ENCODE measurements at regions not wholly inside any gene's neighbourhood (a gene's known extent, or its start where the extent isn't known, plus 50 kb on each side); places are given as distances from the start of the nearest gene placed in this dataset.

- no peak overlapping the region for H2AFZ ChIP-seq (ENCODE audit: low read length)
- H3K9me2 ChIP-seq (replicated peaks; ENCODE audit: insufficient read depth, low read length), result no peaks in the 10 kb centered on the region
- no peak for TF ChIP-seq CTCF (IDR thresholded peaks at IDR 0.05; ENCODE audit: low read length)
- TF ChIP-seq EZH2 (optimal IDR thresholded peaks at IDR 0.05; ENCODE audit: low read depth, low read length), result no peak
- no peak for TF ChIP-seq EZH2phosphoT487 (IDR thresholded peaks at IDR 0.05; ENCODE audit: low read length)
- no peak overlapping the region for H3K4me2 ChIP-seq (ENCODE audit: low read depth, low read length)
- no peak overlapping the region for H3K27ac ChIP-seq (ENCODE audit: low read length)
- DNase-seq, result no peak
- no peaks in the 10 kb centered on the region for H3K9me3 ChIP-seq (replicated peaks; ENCODE audit: insufficient read depth, low read length)
- no peaks in the 10 kb centered on the region for H3K79me2 ChIP-seq (ENCODE audit: low read length)
- no peaks in the 10 kb centered on the region; the same call in 1 of the 2 replicates for H3K27me3 ChIP-seq (replicated peaks; ENCODE audit: insufficient read depth, low read length)
- H3K9ac ChIP-seq (ENCODE audit: low read length), result no peak overlapping the region
- no peaks in the 10 kb centered on the region for H3K4me1 ChIP-seq (ENCODE audit: low read length)
- H4K20me1 ChIP-seq (ENCODE audit: insufficient read depth, low read length), result no peaks in the 10 kb centered on the region
- no peaks in the 10 kb centered on the region for H3K36me3 ChIP-seq (replicated peaks; ENCODE audit: insufficient read depth, low read length)
- H3K4me3 ChIP-seq (ENCODE audit: low read length), result no peak overlapping the region
- no peaks in the 10 kb centered on the region for H3F3A ChIP-seq (ENCODE audit: insufficient read depth, low read length)
These were observed 145.1 kb downstream of the TSHZ3 start for GRCh38 chr19:31204115-31204514.

GRCh38 chr19:31185261-31185660 is 164.0 kb downstream of the TSHZ3 start:
- Histone ChIP-seq H3K4me3 (ENCODE audit: low read length) (no peak overlapping the region), H4K20me1 (ENCODE audit: insufficient read depth, low read length) (no peaks in the 10 kb centered on the region), H3F3A (ENCODE audit: insufficient read depth, low read length) (no peaks in the 10 kb centered on the region), H3K9ac (ENCODE audit: low read length) (no peak overlapping the region), H3K36me3 (replicated peaks; ENCODE audit: insufficient read depth, low read length) (no peaks in the 10 kb centered on the region), H2AFZ (ENCODE audit: low read length) (no peak overlapping the region), H3K79me2 (ENCODE audit: low read length) (no peaks in the 10 kb centered on the region), H3K4me1 (ENCODE audit: low read length) (no peaks in the 10 kb centered on the region), H3K27ac (ENCODE audit: low read length) (no peak overlapping the region), H3K9me2 (replicated peaks; ENCODE audit: insufficient read depth, low read length) (no peaks in the 10 kb centered on the region), H3K4me2 (ENCODE audit: low read depth, low read length) (no peak overlapping the region), H3K27me3 (replicated peaks; ENCODE audit: insufficient read depth, low read length) (peaks cover 23% of the 10 kb centered on the region; the same call in 1 of the 2 replicates), H3K9me3 (replicated peaks; ENCODE audit: insufficient read depth, low read length) (no peaks in the 10 kb centered on the region)
- no peak for TF ChIP-seq EZH2 (optimal IDR thresholded peaks at IDR 0.05; ENCODE audit: low read depth, low read length)
- no peak for TF ChIP-seq CTCF (IDR thresholded peaks at IDR 0.05; ENCODE audit: low read length)
- no peak for TF ChIP-seq EZH2phosphoT487 (IDR thresholded peaks at IDR 0.05; ENCODE audit: low read length)
- no peak for DNase-seq

- Histone ChIP-seq H4K20me1 (ENCODE audit: insufficient read depth, low read length) (no peaks in the 10 kb centered on the region), H3K9ac (ENCODE audit: low read length) (no peak overlapping the region), H3K36me3 (replicated peaks; ENCODE audit: insufficient read depth, low read length) (no peaks in the 10 kb centered on the region), H3F3A (ENCODE audit: insufficient read depth, low read length) (no peaks in the 10 kb centered on the region), H3K9me2 (replicated peaks; ENCODE audit: insufficient read depth, low read length) (no peaks in the 10 kb centered on the region), H3K27me3 (replicated peaks; ENCODE audit: insufficient read depth, low read length) (peaks cover 10% of the 10 kb centered on the region; the same call in 1 of the 2 replicates), H3K79me2 (ENCODE audit: low read length) (no peaks in the 10 kb centered on the region), H3K4me1 (ENCODE audit: low read length) (no peaks in the 10 kb centered on the region), H3K4me2 (ENCODE audit: low read depth, low read length) (no peak overlapping the region), H2AFZ (ENCODE audit: low read length) (no peak overlapping the region), H3K27ac (ENCODE audit: low read length) (no peak overlapping the region), H3K9me3 (replicated peaks; ENCODE audit: insufficient read depth, low read length) (no peaks in the 10 kb centered on the region), H3K4me3 (ENCODE audit: low read length) (no peak overlapping the region)
- no peak for TF ChIP-seq EZH2 (optimal IDR thresholded peaks at IDR 0.05; ENCODE audit: low read depth, low read length)
- no peak for TF ChIP-seq CTCF (IDR thresholded peaks at IDR 0.05; ENCODE audit: low read length)
- TF ChIP-seq EZH2phosphoT487 (IDR thresholded peaks at IDR 0.05; ENCODE audit: low read length), result no peak
- no peak for DNase-seq
These were observed 167.7 kb downstream of the TSHZ3 start for GRCh38 chr19:31181535-31181934.

All from MM.1S (cell line).